WERI-Rb-1 (cell line): ENCODE measurements at regions not wholly inside any gene's neighbourhood (a gene's known extent, or its start where the extent isn't known, plus 50 kb on each side); places are given as distances from the start of the nearest gene placed in this dataset.

Source experiments
- DNase-seq: peaks from one replicate; pipeline ENCODE4 v3.0.0-alpha.2; 2020
- H3K27ac ChIP-seq: fragments of 250-450 bp; sonication (Bioruptor Pico); 2 replicates; pipeline ENCODE4 v1.5.1; 2020; ENCODE audit warnings: mild to moderate bottlenecking, moderate library complexity
- H3K27me3 ChIP-seq: fragments of 250-450 bp; sonication (Bioruptor Pico); 2 replicates; pipeline ENCODE4 v1.5.1; 2021; ENCODE audit warnings: mild to moderate bottlenecking, low read depth, moderate library complexity; ENCODE audit not compliant: insufficient read depth, severe bottlenecking
- H3K36me3 ChIP-seq: fragments of 250-450 bp; sonication (Bioruptor Pico); 2 replicates; pipeline ENCODE4 v1.5.1; 2020; ENCODE audit warnings: mild to moderate bottlenecking, moderate library complexity
- H3K4me3 ChIP-seq: 2 replicates; pipeline ENCODE4 v1.5.1; 2011; ENCODE audit warnings: low read depth, mild to moderate bottlenecking, control low read depth, low read length
- H3K9me3 ChIP-seq: fragments of 250-450 bp; sonication (Bioruptor Pico); 2 replicates; pipeline ENCODE4 v1.5.1; 2021; ENCODE audit warnings: mild to moderate bottlenecking, moderate library complexity; ENCODE audit not compliant: severe bottlenecking
- CTCF ChIP-seq: IDR thresholded peaks from 2 replicates; pipeline ENCODE4 v1.5.1; 2011; ENCODE audit warnings: low read depth, mild to moderate bottlenecking, control low read depth, inconsistent platforms, low read length

GRCh38 chr2:82316586-82316985 lies 2012.0 kb upstream of the LRRTM1 start:
- Histone ChIP-seq H3K27ac (no peak overlapping the region), H3K36me3 (no peaks in the 10 kb centered on the region), H3K4me3 (no peak overlapping the region), H3K9me3 (no peaks in the 10 kb centered on the region), H3K27me3 (no peaks in the 10 kb centered on the region)
- no peak for TF ChIP-seq CTCF
- no peak for DNase-seq

DNA sequence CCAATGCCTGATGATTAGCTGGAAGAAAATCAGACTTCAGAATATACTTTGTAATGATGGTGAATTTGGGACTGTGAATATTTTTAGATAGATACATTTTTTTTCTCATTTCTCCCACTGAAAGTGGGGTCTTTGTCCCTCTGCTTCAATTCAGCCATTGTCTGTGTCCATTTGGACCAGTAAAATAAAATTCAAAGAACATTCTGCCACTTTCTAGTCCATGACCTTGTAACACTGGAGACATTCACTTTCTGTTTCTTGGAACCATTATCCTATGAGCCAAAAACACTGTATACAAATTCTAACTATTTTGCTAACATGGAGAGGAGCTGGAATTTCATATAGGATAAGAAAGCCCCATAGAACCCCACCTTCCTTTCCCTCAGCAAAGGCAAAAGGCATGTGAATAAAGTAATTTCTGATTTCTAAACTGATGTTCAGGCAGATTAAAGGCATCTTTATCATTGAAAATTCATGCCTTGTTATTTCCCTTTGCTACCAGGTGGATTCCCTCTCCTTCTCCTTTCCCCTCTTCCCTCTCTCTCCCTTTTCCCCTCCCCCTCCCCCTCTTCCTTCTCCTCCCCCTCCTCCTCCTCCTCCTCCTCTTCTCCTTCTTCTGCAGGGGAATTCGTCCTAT lies 2010.4 kb upstream of the LRRTM1 start:
- DNase-seq, result no peak
- Histone ChIP-seq H3K4me3 (no peak overlapping the region), H3K9me3 (no peaks in the 10 kb centered on the region), H3K36me3 (no peaks in the 10 kb centered on the region), H3K27me3 (no peaks in the 10 kb centered on the region), H3K27ac (no peak overlapping the region)
- no peak for TF ChIP-seq CTCF

DNA sequence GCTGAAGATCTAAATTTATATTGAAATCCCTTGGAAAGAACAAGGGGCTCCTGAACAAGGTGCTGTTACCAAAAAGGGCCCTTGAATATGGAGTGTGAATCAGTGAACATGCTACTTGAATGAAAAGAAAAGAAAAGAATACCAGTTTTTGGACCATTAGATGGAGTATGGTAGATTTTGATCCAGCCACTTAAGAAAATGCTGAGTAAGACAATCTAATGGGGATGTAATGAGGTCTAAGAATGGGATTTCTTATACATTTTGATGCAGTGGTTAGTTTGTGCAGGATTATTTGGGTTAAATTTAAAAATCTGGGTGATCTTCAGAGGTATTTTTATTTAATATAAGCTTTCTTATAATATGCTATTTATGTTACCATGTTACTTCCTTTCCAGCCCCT lies 2003.0 kb upstream of the LRRTM1 start:
- H3K27ac ChIP-seq, result no peak overlapping the region
- no peak for DNase-seq
- H3K36me3 ChIP-seq, result no peaks in the 10 kb centered on the region
- TF ChIP-seq CTCF, result no peak
- no peaks in the 10 kb centered on the region for H3K9me3 ChIP-seq
- no peaks in the 10 kb centered on the region for H3K27me3 ChIP-seq
- H3K4me3 ChIP-seq, result no peak overlapping the region

DNA sequence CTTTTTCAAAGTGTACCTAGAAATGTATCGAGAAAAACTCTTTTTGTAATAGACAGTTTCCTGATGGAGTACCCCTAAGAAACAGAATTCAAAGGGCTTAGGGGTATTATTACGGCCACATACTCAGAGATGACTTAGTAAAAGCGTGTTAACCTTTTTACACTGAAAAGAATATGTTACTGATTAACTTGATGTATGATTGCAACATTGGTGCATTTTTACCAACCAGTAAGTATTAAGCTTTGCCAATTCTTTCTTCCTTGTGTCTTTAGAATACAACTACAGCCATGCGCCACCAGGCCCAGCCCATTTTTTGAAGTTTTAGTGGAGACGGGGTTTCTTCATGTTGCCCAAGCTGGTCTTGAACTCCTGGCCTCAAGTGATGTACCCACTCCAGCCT lies 1997.0 kb upstream of the LRRTM1 start:
- Histone ChIP-seq H3K27ac (no peak overlapping the region), H3K9me3 (no peaks in the 10 kb centered on the region), H3K36me3 (no peaks in the 10 kb centered on the region), H3K4me3 (no peak overlapping the region), H3K27me3 (no peaks in the 10 kb centered on the region)
- no peak for DNase-seq
- no peak for TF ChIP-seq CTCF

DNA sequence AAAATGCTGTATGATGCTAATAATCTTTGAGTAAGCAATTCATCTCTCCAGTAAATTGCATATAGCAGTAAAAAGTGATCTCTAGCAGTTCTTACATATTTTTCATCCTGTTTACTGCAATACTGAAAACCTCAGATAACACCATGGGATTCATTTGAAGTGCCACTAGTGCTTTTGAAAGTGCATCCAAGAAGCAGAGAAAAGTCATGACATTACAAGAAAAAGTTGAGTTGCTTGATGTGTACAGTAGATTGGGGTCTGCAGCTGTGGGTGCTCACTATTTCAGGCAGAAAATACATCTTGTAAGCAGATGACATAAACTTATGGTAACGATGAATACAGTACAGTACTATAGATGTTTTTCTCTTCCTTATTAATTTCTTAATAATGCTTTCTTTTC lies 1984.9 kb upstream of the LRRTM1 start:
- Histone ChIP-seq H3K36me3 (no peaks in the 10 kb centered on the region), H3K9me3 (no peaks in the 10 kb centered on the region), H3K27ac (no peak overlapping the region), H3K27me3 (no peaks in the 10 kb centered on the region), H3K4me3 (no peak overlapping the region)
- no peak for TF ChIP-seq CTCF
- DNase-seq, result no peak

GRCh38 chr2:82283075-82283474 lies 1978.5 kb upstream of the LRRTM1 start:
- no peak overlapping the region for H3K27ac ChIP-seq
- no peak for TF ChIP-seq CTCF
- no peaks in the 10 kb centered on the region for H3K27me3 ChIP-seq
- H3K4me3 ChIP-seq, result no peak overlapping the region
- DNase-seq, result no peak
- no peaks in the 10 kb centered on the region for H3K9me3 ChIP-seq
- H3K36me3 ChIP-seq, result no peaks in the 10 kb centered on the region
